Fibroblast of peridontal ligament (primary cell): ENCODE measurements at regions not wholly inside any gene's neighbourhood (a gene's known extent, or its start where the extent isn't known, plus 50 kb on each side); places are given as distances from the start of the nearest gene placed in this dataset.

Experiments
- DNase-seq: peaks from one replicate; pipeline ENCODE4 v3.0.0-alpha.2; 2010; ENCODE audit errors: extremely low read depth

DNA sequence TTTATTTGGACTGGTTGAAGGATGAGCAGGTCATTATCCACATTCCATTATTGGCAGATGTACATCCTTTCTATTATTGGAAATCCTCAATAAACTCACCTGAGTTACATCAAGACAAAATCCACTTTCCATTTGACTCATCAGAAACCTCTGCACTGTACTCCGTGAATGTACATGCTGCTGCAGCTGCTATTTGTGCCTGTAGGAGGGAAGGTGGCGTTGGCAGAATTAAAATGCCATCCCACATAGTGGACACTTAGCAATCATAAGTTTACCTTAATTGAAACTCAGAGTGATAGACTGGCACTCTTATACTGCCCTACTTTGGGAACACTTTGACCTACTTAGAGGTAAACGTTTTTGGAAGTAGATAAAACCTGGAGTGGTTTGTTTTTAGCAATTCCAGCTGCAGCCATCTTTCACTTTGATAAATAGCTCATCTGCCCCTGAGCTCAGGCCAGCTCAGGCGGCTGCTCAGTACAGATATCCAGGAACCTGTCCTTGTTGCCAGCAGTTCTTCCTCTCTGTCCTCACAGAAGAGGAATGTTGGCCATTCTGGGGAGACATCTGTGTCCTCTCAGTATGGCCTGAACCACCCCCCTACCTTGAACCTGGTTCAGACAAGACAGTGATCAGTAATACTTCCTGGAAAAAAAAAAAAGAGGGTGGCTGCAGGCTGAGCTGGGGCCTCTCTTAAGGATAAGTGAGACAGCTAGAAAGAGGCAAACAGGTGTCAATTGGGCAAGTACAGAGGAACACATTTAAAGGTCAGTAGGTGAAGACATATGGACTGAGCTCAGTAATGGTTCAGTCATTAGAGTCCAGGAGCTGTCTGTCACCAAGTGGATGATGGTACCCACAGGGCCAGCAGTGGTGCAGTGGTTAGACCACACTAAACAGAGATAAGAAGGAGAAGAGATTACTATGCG, 153.4 kb upstream of the UMPS start:
- DNase-seq = no peak

DNA sequence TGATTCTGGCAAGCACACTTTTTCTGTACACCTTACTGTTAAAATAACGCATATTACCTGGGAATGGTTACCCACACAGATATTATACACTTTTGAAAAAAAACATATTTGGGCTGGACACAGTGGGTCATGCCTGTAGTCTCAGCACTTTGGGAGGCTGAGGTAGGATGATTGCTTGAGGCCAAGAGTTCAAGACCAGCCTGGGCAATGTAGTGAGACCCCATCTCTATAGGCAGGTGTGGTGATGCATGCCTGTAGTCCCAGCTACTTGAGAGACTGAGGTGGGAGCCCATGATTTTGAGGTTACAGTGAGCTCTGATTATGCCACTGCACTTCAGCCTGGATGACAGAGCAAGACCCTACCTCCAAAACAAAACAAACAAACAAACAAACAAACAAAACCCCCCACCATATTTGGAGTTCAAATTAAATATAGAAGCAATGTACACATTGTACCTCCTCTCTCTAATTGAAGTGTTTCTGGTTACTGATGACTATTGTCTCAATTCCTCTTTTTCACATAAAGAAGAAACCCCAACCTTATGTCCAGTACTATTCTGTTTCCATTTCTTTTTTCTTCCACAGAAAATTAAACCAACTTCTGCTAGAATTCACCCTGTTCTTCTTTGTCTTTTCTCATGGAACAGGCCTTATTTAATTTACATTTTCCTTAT, 152.6 kb upstream of the UMPS start:
- DNase-seq = no peak

DNA sequence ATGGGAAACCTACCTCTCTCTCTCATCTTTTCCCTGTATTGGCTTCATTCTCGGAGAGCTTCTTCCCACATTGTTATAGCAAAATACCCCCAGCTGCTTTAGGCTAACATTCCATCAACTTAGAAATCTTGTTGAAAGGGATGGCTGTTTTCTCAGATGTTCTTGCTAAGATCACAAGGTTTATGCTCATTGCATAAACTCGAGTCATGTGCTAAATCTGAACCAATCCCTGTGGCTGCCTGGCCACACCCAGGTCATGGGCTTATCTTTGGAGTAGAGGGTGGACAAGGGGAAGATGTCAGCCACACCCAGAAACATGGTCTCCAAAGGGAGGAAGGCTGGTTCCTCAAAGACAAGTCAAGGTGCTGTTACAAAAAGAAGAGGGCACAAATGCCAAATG, 150.6 kb upstream of the UMPS start:
- no peak for DNase-seq

DNA sequence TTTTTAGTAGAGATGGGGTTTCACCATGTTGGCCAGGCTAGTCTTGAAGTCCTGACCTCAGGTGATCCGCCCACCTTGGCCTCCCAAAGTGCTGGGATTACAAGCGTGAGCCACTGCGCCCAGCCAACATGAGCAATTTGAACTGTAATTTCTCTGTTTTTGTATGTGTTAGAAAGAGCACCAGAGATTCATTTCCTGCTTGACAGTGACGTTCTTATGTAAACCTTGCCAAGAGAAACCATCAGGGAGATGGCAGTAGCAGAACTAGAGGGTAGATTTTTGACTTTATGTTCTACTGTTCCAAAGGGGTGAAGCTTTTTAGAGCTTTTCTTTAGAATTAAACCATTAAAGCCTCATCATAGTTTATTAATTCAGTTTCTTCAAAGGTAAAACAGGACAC, 148.1 kb upstream of the UMPS start:
- DNase-seq = no peak

- no peak for DNase-seq
Measured at GRCh38 chr3:124582621-124583395, 147.4 kb upstream of the UMPS start.

DNA sequence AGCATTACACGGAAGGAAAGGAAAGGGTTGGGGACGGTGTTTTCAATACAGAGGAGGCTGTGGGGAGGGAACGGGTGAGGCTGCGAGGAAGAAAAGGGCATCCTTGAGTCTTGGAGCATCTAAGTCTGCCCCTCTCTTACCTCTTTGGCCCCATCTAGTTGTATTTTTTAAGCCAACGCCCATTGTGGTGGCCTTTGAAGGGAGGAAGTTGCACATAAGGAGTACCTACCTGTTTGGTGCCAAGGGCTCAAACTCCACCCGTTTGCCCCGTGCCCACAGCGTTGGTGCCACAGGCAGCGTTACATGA, 146.1 kb upstream of the UMPS start:
- no peak for DNase-seq

DNA sequence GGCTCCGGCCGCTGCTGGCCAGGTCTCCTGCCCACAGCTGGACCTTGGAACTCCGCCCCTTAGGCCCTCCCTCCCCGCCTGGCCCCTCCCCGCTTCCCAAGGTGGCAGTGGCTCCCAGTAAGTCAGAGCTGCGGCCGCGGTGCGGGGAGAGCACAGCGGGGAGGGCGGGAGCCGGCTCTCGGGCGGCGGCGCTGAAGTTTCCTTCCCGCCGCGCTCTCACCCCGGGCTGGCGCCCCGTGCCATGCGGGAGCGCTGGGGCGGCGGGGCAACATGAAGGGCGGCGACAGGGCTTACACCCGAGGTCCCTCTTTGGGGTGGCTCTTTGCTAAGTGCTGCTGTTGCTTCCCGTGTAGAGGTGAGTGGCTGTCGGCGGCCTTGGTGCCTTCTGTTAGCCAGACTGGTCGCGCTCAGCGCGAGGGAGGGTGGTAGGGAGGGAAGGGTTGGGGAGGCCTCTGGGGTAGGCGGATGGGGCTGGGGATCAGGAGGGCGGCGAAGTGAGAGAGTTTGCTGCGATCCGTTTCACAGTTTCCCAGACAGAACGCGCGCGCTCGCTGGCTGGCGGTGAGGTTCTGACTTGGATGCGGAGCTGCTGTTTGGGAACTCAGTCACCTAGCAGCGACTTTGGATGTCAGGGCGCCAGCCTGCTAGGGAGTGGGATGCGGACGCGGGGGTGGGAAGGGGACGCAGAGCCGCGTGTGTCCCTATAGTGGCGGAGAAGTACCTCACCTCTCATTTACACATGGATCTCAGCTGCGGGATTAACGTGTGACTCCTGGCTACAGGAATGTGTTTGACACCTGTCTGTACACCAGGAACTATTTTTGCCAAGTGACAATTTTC, 145.5 kb upstream of the UMPS start:
- DNase-seq = no peak

- no peak for DNase-seq
Measured at GRCh38 chr3:124586126-124587052, 143.9 kb upstream of the UMPS start.

DNA sequence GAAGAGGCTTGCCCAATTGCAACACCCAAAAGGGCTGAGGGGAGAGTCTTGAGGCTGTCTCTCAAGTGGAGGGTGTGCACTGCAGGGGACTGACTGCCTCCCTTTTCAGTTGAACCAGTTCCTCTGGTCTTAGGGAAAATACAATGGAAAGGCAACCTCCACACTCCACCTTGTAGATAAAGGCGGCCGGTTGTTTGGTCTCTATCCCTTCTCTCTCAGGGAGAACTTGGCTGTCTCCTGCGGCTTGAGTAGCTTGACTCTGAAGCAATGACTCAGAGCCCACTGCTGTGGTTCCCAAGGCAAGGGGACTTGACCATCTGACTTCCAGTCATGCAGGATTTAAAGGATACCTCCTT, 143.2 kb upstream of the UMPS start:
- no peak for DNase-seq

DNA sequence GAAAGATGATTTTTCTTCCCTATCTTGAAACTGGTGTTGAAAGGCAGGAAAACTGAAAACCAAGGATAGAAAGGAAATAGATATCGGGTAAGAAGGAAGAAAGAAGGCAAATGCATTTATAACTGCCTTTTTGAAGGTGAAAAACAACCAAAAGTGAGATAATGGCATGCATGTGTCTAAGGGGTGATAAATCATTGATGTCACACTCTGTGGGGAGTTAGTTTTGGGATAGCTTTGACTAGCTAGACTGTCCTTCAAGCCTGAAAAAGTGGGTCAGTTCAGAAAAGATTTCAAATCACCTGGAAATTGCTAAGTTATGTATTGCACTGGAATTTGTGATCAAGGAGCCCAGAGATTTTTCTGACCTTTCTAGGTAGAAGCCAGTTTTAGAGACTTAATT, 142.2 kb upstream of the UMPS start:
- no peak for DNase-seq

DNA sequence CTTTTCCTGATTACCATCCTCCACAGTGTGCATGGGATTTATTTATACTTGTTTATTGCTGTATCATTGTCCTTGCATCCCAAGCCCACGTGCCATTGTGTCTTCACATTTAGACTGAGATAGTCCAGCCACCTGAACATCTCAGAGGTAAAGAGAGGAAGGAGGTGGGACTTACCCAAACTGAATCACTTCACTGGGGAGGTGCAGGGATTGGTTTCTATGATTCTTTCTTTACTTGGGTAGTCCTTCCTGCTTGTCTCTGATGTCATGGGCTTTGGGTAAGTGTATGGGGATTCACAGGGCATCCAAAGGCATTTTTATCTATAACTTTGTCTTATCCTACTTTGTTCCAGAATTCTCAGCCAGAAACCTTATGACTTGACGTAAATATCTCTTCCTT, 141.5 kb upstream of the UMPS start:
- DNase-seq = no peak

DNA sequence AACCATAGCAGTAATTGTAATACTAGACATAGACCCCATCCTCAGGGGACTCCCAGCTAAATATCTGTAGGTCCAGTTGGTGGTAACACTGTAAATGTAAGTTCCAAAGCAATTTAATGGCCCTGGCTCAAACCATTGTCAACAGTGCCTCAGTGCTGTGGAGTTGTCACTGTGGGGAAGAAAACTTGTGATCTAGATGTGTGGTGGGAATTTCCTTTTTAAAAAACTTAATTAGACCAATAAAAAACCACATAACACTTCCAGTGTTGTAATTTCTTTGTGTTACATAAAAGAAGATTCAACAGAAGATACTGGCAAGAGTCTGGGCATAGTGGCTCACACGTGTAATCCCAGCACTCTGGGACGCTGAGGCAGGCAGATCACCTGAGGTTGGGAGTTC, 138.6 kb upstream of the UMPS start:
- DNase-seq = no peak

GRCh38 chr3:124592658-124593441, 137.4 kb upstream of the UMPS start:
- DNase-seq = no peak

- DNase-seq = no peak
Measured at GRCh38 chr3:124593442-124593829, 136.8 kb upstream of the UMPS start.

DNA sequence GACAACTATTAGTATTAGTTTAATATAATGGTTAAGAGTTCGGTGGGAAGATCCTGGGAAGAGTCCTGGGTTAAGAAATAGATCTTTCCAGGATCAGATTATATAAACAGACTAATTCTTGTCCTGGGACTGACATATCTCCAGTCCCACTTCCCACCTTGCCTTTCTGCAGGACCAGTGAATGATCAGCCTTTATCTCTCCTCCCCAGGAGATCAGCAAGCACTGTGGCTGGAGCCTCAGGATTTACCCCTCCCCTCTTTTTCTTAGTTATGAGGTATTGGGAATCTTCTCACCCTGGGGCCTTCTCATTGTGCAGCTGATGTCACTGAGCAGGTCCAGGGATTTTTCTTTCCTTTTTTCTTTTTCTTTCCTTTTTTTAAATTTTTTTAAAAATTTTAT, 135.7 kb upstream of the UMPS start:
- DNase-seq = no peak

- no peak for DNase-seq
Measured at GRCh38 chr3:124597273-124597672, 133.0 kb upstream of the UMPS start.

- DNase-seq = no peak
Measured at GRCh38 chr3:124597979-124598378, 132.3 kb upstream of the UMPS start.

GRCh38 chr3:124599147-124599765, 131.0 kb upstream of the UMPS start:
- no peak for DNase-seq
